HG03442 (cell line): ENCODE measurements at regions not wholly inside any gene's neighbourhood (a gene's known extent, or its start where the extent isn't known, plus 50 kb on each side); places are given as distances from the start of the nearest gene placed in this dataset.
"Not testable (repeated sequence)": the region's sequence is repeated elsewhere in the genome, so short reads cannot be mapped to it uniquely, and the experiment has no call there.

Experiments
- ATAC-seq: cut with Tn5 transposase; IDR thresholded peaks from one replicate; pipeline ENCODE4 v1.9.1; 2021; ENCODE audit warnings: mild to moderate bottlenecking, moderate library complexity; ENCODE audit not compliant: unreplicated experiment

- no peak for ATAC-seq
These were observed 73.3 kb upstream of the TOP1 start for GRCh38 chr20:40955326-40955725.

DNA sequence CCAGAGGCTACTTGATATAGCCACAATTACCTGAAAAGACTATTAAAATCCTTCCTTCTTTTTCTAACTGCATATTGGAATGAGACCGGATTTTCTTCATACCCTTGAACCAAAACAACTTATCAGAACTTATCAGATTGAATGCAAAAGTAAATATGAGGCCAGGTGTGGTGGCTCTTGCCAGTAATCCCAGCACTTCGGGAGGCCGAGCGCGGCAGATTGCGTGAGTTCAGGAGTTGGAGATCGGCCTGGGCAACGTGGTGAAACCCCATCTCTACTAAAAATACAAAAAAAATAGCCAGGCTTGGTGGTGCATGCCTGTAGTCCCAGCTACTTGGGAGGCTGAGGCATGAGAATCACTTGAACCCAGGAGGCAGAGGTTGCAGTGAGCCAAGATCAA, 72.8 kb upstream of the TOP1 start:
- ATAC-seq, result not testable (repeated sequence)

GRCh38 chr20:40956542-40957264, 71.9 kb upstream of the TOP1 start:
- no peak for ATAC-seq

GRCh38 chr20:40957265-40957760, 71.3 kb upstream of the TOP1 start:
- ATAC-seq, result no peak

- no peak for ATAC-seq
These were observed 70.0 kb upstream of the TOP1 start for GRCh38 chr20:40958598-40958997.

GRCh38 chr20:40959325-40960092, 69.1 kb upstream of the TOP1 start:
- no peak for ATAC-seq

- no peak for ATAC-seq
These were observed 68.5 kb upstream of the TOP1 start for GRCh38 chr20:40960101-40960500.

GRCh38 chr20:40960521-40960956, 68.1 kb upstream of the TOP1 start:
- ATAC-seq, result no peak

- no peak for ATAC-seq
These were observed 67.4 kb upstream of the TOP1 start for GRCh38 chr20:40961176-40961575.

- no peak for ATAC-seq
These were observed 66.7 kb upstream of the TOP1 start for GRCh38 chr20:40961686-40962640.

- peak; percentile 73 for ATAC-seq
These were observed 65.7 kb upstream of the TOP1 start for GRCh38 chr20:40962733-40963504.

DNA sequence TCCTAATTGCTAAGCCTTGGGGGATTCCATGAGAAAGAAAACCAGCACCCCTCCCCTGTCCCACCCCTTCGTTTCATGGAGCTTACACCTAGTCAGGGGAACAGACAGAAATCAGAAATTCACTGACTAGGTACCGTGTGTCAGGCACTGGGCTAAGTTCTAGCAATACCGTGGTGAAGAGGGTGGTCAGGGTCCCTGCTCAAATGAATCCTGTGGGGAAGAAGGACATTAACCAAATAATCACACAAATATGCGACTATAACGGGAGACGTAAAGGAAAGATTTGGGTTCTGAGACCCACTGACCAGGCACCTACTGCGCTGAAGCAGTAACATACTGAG, 65.1 kb upstream of the TOP1 start:
- no peak for ATAC-seq

DNA sequence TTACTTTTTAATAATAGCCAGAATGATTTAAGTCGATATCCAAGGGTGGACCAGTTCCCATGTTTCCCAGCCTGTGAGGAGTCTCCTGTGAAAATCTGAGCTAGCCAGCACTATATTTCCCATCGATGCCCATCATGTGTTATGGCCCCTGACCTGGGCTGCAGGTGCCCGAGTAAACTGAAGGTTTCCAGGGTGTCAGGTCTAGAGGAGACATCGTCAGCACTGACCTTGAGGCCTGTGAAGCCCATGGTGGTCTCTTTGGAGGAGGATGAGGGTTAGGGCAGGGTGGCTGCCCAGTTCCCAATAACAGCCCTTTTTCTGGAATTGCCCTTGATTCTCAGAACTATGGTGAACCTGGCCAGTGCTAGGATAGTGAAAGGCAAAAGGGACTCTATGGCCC, 63.0 kb upstream of the TOP1 start:
- ATAC-seq, result no peak

DNA sequence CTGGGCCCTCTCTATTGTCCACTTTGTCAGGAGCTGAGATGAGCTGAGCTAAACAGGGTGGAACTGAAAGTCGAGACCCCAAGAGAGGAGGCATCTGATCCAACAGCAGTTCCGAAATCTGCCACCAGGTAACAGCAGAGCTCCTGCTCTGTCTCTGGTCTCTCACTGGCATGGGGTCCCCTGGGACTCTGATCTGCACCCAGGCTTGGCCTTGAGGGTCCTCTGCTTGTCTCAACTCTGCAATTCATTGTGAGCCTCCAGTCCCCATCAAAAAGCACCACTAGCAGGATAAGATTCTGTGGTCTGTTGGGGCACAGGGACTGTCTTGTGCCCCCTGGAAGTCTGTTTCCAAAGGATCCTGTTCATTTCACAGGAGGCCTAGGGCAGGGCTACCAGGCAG, 62.5 kb upstream of the TOP1 start:
- peak; percentile 37 for ATAC-seq

- no peak for ATAC-seq
These were observed 62.0 kb upstream of the TOP1 start for GRCh38 chr20:40966516-40967185.

DNA sequence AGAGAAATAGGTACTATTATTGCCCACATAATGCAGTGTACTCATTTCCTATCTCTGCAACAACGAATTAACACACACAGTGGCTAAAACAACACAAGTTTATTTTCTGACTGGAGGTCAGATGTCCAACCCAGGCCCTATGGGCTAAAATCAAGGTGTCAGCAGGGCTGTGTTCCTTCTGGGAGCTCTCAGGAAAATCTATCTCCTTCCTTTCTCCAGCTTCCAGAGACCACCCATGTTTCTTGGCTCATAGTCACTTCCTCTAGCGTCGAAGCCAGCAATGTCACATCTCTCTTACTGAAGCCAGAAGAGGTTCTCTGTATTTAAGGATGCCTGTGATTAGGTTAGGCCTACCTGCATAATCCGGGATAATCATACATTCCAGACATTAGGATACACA, 60.9 kb upstream of the TOP1 start:
- ATAC-seq, result no peak

DNA sequence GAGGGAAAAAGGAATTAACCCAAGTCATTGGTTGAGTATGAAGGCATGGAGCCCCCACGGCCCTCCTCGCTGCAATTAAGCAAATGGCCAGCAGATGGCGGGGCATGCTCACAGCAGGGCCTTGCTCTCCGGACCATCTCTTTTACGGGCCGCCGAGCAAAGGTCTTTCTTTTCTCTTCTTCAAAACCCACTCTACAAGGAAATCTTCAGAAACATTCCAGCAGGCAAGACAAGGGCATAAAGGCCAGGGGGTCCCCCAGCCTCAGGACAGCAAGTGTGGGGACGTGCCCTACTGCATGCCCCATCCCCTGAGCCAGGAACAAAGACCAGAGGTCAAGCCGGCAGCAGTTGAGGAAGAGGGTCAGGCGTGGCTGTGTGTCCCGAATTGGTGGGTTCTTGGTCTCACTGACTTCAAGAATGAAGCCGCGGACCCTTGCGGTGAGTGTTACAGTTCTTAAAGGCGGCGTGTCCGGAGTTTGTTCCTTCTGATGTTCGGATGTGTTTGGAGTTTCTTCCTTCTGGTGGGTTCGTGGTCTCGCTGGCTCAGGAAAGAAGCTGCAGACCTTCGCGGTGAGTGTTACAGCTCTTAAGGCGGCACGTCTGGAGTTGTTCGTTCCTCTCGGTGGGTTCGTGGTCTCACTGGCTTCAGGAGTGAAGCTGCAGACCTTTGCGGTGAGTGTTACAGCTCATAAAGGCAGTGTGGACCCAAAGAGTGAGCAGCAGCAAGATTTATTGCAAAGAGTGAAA, 59.6 kb upstream of the TOP1 start:
- peak; percentile 77 for ATAC-seq

GRCh38 chr20:40970218-40970617, 58.4 kb upstream of the TOP1 start:
- no peak for ATAC-seq

GRCh38 chr20:40977218-40977617, 51.4 kb upstream of the TOP1 start:
- ATAC-seq, result no peak
